GM21381 (cell line): ENCODE measurements at regions not wholly inside any gene's neighbourhood (a gene's known extent, or its start where the extent isn't known, plus 50 kb on each side); places are given as distances from the start of the nearest gene placed in this dataset.

Source experiments
- ATAC-seq: cut with Tn5 transposase; IDR thresholded peaks from one replicate; pipeline ENCODE4 v1.9.1; 2021; ENCODE audit warnings: mild to moderate bottlenecking, moderate library complexity; ENCODE audit not compliant: unreplicated experiment

- no peak for ATAC-seq
Measured at GRCh38 chr2:14684516-14684915, 52.0 kb downstream of the LRATD1 start.

GRCh38 chr2:14690926-14691325 is 58.4 kb downstream of the LRATD1 start:
- no peak for ATAC-seq

- ATAC-seq, result no peak
Measured at GRCh38 chr2:14693874-14694273, 61.4 kb downstream of the LRATD1 start.

DNA sequence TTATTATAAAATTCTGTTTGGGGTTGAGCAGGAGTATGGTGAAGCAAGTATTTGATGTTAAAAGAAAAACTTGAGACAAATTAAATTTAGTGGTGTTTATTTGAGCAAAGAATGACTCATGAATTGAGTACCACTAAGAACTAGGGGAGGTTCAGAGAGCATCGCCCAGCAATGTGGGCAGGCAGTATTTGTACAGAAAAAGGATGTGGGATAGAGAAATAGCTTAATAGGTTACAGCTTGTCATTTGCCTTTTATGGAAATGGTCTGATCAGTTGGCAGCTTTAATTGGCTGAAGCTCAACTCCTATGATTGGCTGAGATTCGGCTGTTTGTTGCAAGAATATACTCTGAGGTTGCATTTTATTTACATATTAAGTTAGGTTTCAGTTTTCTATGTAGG is 68.2 kb downstream of the LRATD1 start:
- ATAC-seq, result no peak

DNA sequence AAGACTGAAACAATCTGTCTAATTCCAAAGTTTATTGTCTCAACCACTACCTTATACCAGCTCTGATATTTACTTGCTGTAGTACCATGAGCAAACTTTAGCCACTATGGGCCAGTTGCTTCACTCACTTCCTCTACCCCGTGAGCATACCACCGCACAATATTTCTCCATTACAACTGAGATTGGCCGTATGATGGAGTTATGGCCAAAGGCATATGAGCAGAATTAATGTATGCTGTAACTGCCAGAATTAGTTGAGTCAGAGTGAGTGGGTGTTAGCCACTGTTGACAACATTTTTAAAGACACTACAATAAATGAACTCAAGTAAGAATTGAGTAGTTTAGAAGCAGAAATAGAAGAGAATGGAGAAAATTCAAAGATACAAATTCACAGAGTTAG is 69.7 kb downstream of the LRATD1 start:
- ATAC-seq, result no peak

GRCh38 chr2:14706201-14706600 is 73.7 kb downstream of the LRATD1 start:
- no peak for ATAC-seq

GRCh38 chr2:14712111-14712510 is 79.6 kb downstream of the LRATD1 start:
- no peak for ATAC-seq

- ATAC-seq, result no peak
Measured at GRCh38 chr2:14713248-14713647, 80.7 kb downstream of the LRATD1 start.

GRCh38 chr2:14715600-14715999 is 83.1 kb downstream of the LRATD1 start:
- no peak for ATAC-seq

DNA sequence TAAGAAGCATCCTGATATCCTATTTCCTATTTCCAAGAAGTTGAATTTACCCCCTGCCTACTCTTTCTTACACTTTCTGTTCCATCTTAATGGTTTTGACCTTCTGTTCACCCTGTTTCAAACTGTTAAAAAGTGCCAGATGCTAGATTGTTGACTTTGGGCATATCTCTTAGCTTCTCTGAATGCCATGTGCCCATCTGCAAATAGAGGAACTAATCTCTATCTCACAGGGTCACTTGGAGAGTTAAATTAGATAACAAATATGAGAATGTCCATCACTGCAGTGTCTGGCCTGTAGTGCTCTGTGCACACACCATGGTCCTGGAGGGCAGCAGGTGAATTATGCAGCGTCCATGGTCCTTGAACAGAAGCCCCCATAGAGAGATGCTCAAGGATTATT is 83.8 kb downstream of the LRATD1 start:
- no peak for ATAC-seq

GRCh38 chr2:14717131-14717530 is 84.6 kb downstream of the LRATD1 start:
- ATAC-seq, result no peak

DNA sequence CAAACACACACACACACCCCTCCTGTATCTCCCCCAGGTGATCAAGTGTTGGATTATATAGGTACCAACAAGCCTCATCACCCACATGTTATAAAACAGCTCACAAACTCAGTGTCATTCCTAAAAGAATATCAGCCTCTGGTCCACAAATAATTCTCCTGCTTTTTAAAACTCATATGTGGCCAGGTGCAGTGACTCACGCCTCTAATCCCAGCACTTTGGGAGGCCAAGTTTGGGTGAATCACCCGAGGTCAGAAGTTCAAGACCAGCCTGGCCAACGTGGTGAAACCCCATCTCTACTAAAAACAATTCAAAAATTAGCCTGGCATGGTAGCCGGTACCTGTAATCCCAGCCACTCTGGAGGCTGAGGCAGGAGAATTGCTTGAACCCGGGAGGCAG is 87.8 kb downstream of the LRATD1 start:
- no peak for ATAC-seq

- no peak for ATAC-seq
Measured at GRCh38 chr2:14720739-14721138, 88.2 kb downstream of the LRATD1 start.

DNA sequence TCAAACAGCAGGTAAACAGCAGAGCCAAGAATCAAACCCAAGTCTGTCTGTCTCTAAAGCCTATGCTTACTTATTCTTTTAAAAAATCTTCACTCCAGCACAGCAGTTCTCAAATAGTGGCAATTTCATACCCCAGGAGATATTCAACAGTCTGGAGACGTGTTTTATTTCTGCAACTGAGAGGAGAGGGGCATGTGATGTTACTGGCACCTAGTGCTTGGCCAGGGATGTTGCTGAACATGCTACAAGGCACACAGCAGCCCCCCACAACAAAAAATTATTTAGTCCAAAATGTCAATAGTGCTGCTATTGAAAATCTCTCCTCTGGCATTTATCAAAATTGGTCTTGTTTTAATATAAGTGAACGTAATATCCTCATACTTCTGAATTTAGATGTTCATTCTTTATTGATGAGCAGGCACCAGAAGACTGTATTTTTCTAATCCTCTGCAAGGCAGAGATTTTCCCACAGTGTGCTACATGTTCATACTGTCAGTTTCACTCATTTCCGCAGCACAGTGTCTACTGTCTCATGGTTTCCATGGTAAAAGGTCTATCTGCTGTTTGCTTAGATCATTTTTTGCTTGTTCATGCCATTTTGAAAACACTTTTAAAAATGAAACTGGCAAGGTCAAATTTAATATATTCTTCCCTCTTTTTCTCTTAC is 90.5 kb downstream of the LRATD1 start:
- no peak for ATAC-seq

- ATAC-seq, result no peak
Measured at GRCh38 chr2:14723684-14724083, 91.2 kb downstream of the LRATD1 start.

- no peak for ATAC-seq
Measured at GRCh38 chr2:14735696-14736095, 103.2 kb downstream of the LRATD1 start.

GRCh38 chr2:14737201-14737600 is 104.7 kb downstream of the LRATD1 start:
- ATAC-seq, result no peak

DNA sequence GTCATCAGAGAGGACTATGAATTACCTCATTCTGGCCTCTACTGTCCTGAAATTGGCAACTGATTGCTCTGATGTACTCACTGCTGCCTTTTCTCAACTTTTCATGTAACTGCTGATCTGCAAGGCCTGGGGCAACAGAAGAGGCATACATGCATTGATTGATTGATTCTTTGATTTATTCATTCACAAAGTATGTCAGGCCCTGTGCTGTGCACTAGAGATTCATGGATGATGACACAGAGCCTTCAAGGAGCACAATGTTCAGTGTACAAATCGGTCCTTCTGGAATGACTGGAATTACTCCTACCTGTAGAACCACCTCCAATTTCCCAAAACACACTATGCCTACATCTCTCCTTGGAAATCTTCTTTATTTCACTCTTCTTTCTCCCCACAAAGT is 111.3 kb downstream of the LRATD1 start:
- ATAC-seq, result no peak

DNA sequence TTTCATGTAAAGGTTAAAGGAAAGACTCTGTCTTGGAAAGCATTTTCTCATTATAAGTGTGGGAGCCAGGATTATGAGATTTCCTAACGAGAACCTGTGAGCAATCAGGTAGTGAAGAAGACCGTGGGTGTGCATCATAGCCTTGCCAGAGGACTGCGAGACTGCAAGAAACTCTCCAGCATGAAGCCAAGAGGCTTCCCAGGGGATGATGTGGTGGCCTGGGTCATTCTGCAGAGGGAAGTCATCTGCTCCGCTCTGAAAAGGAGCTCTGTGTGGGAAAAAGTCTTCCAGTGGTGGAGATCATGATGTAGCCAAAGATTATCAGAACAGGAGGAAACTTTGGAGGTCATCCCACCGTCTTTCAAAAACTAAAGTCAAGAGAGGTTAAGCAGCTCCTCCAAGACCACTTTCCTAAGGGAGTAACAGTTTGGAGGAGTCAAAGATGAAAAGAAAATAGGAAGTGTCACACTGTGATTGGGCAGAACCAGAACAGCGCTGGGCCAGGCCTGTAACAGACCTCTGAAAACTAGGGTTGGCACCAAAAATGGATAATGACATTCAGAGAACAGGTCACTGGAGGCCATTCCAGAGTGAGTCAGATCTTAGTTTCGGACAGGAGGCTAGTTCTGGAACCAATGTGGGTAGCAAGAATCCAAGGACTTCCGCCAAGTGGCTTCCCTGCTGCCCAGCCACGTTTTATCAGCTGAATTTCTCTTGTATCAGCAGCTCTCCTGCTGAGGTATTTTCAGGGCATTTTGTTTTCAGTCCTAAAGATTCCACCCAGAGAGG is 113.0 kb downstream of the LRATD1 start:
- ATAC-seq, result no peak

DNA sequence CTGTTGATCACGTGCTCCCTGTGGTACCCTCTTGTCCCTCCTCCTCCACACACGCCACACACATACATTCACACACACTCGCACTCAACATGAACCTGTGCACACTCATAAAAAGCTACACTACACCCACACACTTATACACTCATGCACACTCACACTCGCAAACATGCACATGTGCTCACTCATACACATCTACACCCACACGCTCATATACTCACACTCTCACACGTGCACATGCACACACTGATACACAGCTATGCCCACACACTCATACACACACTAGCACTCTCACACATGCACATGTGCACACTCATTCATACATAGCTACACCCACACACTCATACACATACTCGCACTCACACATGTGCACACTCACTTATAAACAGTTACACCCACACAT is 113.6 kb downstream of the LRATD1 start:
- ATAC-seq, result no peak

DNA sequence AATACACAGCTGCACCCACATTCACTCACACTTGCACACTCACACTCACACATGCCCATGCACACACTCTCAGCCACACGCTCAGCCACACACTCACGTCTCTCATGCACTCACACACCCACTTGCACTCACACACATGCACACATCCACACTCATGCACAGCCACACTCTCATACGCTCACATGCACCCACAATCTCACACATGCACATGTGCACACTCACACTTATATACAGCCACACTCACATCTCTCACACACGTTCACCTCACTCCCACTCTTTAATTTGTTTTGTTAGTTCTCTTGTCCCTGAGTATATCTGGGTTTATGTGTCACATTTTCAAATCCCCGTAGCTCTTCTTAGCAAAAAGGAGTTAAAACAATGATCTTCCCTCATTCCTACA is 114.9 kb downstream of the LRATD1 start:
- no peak for ATAC-seq

DNA sequence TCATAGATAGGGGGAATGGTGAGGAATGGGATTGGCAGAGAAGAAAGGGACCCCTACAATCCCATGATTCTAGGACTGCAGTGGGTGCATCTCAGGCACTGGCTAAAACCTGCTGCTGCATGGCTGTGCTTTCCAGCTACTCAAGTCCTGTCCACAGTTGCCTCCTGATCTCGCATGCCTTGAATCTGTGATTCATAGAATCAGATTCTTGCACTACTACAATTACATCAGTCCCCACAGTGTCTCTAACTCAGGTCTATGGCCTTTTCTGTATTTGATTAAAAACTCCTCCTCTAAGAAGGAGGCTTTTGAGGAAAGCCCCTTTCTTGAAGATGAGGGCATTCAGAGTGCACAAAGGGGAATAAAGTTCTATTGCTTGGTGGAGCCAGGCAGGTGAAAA is 117.4 kb downstream of the LRATD1 start:
- ATAC-seq, result no peak

- ATAC-seq, result no peak
Measured at GRCh38 chr2:14750433-14750832, 117.9 kb downstream of the LRATD1 start.
